Retina (tissue), 1 donor: ENCODE measurements at regions not wholly inside any gene's neighbourhood (a gene's known extent, or its start where the extent isn't known, plus 50 kb on each side); places are given as distances from the start of the nearest gene placed in this dataset.

Experiments
- DNase-seq: peaks from one replicate; pipeline ENCODE4 v3.0.0-alpha.2; 2016

GRCh38 chrX:63869506-63869905, 84.5 kb upstream of the ARHGEF9 start:
- no peak for DNase-seq

GRCh38 chrX:63855896-63856295, 70.9 kb upstream of the ARHGEF9 start:
- DNase-seq, result peak; percentile 1

- DNase-seq, result no peak
Measured at GRCh38 chrX:63835361-63835760, 50.3 kb upstream of the ARHGEF9 start.
